ENCODE measurements at regions not wholly inside any gene's neighbourhood (a gene's known extent, or its start where the extent isn't known, plus 50 kb on each side); places are given as distances from the start of the nearest gene placed in this dataset.

GRCh38 chr11:95306801-95307200, 75.8 kb upstream of the SESN3 start:
- no peak overlapping the region for H3K27ac ChIP-seq

GRCh38 chr11:95306123-95306522, 75.1 kb upstream of the SESN3 start:
- no peak for TF ChIP-seq CTCF (conservative IDR thresholded peaks at IDR 0.05)

More at GRCh38 chr11:95306801-95307200, 75.8 kb upstream of the SESN3 start:
- TF ChIP-seq CTCF (conservative IDR thresholded peaks at IDR 0.05) = no peak

GRCh38 chr11:95305705-95306104, 74.7 kb upstream of the SESN3 start:
- no peak for TF ChIP-seq CTCF (conservative IDR thresholded peaks at IDR 0.05)
- no peak overlapping the region for H3K27ac ChIP-seq

More at GRCh38 chr11:95306123-95306522, 75.1 kb upstream of the SESN3 start:
- H3K27ac ChIP-seq = no peak overlapping the region

GRCh38 chr11:95304777-95305176, 73.8 kb upstream of the SESN3 start:
- TF ChIP-seq CTCF (conservative IDR thresholded peaks at IDR 0.05) = no peak
- no peak overlapping the region for H3K27ac ChIP-seq

GRCh38 chr11:95302211-95302610, 71.2 kb upstream of the SESN3 start:
- H3K27ac ChIP-seq = no peak overlapping the region
- no peak for TF ChIP-seq CTCF (conservative IDR thresholded peaks at IDR 0.05)

GRCh38 chr11:95301474-95301873, 70.5 kb upstream of the SESN3 start:
- TF ChIP-seq CTCF (conservative IDR thresholded peaks at IDR 0.05) = no peak
- H3K27ac ChIP-seq = no peak overlapping the region

- no peak for TF ChIP-seq CTCF (conservative IDR thresholded peaks at IDR 0.05)
- H3K27ac ChIP-seq = no peak overlapping the region
Observed at GRCh38 chr11:95299078-95299679, 68.2 kb upstream of the SESN3 start.

All from VCaP (cell line).